Prostate gland (tissue), 2 donors: ENCODE measurements at regions not wholly inside any gene's neighbourhood (a gene's known extent, or its start where the extent isn't known, plus 50 kb on each side); places are given as distances from the start of the nearest gene placed in this dataset.

Source experiments
- CTCF ChIP-seq, 4 experiments: fragments of 200-600 bp in 2 of 4; fragments of 450-650 bp in 2 of 4; sonication (generic) in 2 of 4; IDR thresholded peaks; 1 replicate in 3 of 4; 2 replicates in 1 of 4; pipeline ENCODE4 v1.5.1; 2016 to 2019; ENCODE audit warnings: antibody characterized with exemption in 4 of 4, mild to moderate bottlenecking in 2 of 4, moderate library complexity in 2 of 4
- POLR2A ChIP-seq: fragments of 450-650 bp; IDR thresholded peaks from one replicate; pipeline ENCODE4 v1.6.1; 2016; ENCODE audit warnings: antibody characterized with exemption, mild to moderate bottlenecking

GRCh38 chr18:66254121-66254520, 349.8 kb downstream of the CDH19 start:
- TF ChIP-seq CTCF (IDR thresholded peaks at IDR 0.05) (no peak), POLR2A (no peak)
